PFSK-1 (cell line): ENCODE measurements at regions not wholly inside any gene's neighbourhood (a gene's known extent, or its start where the extent isn't known, plus 50 kb on each side); places are given as distances from the start of the nearest gene placed in this dataset.

Source experiments
- POLR2AphosphoS5 ChIP-seq: IDR thresholded peaks from 2 replicates; pipeline ENCODE4 v1.6.1; 2012; ENCODE audit warnings: low read depth, mild to moderate bottlenecking, control low read depth, low read length, moderate library complexity
- REST ChIP-seq, 2 experiments: IDR thresholded peaks; 2 replicates each; pipeline versions ENCODE4 v1.6.1 to v1.8.0; 2011 to 2012; ENCODE audit warnings: low read depth in 2 of 2, low read length in 2 of 2, control low read depth in 1 of 2, inconsistent platforms in 1 of 2, mild to moderate bottlenecking in 1 of 2, moderate library complexity in 1 of 2; ENCODE audit not compliant: insufficient read depth in 1 of 2
- SIN3A ChIP-seq: IDR thresholded peaks from 2 replicates; pipeline ENCODE4 v1.6.1; 2012; ENCODE audit warnings: mild to moderate bottlenecking, low read length, moderate library complexity, borderline replicate concordance; ENCODE audit not compliant: insufficient read depth
- TAF1 ChIP-seq: IDR thresholded peaks from 2 replicates; pipeline ENCODE4 v1.6.1; 2012; ENCODE audit warnings: low read length, control low read depth, borderline replicate concordance; ENCODE audit not compliant: insufficient read depth

GRCh38 chr16:66166490-66166889 is 200.0 kb upstream of the CDH5 start:
- TF ChIP-seq REST (IDR thresholded peaks at IDR 0.05; ENCODE audit: insufficient read depth in 1 of 2, low read depth in 2 of 2, low read length in 2 of 2) (no peak), POLR2AphosphoS5 (no peak), TAF1 (no peak), SIN3A (no peak)
